ENCODE measurements at regions not wholly inside any gene's neighbourhood (a gene's known extent, or its start where the extent isn't known, plus 50 kb on each side); places are given as distances from the start of the nearest gene placed in this dataset.

GRCh38 chr1:177351361-177352108 lies 180.8 kb downstream of the BRINP2 start:
- no peak for ATAC-seq (ENCODE audit: low read depth in 2 of 2)
- Histone ChIP-seq H3K4me3 (ENCODE audit: low read depth, low read length) (no peak overlapping the region), H3K36me3 (ENCODE audit: control insufficient read depth, insufficient read depth, low read length) (no peaks in the 10 kb centered on the region), H3K4me1 (ENCODE audit: control insufficient read depth, insufficient read depth, low read length, poor library complexity, severe bottlenecking) (no peaks in the 10 kb centered on the region), H3K27me3 (ENCODE audit: control insufficient read depth, insufficient read depth, low read length) (no peaks in the 10 kb centered on the region), H3K27ac (ENCODE audit: insufficient read depth, low read length, poor library complexity, severe bottlenecking) (no peak overlapping the region), H3K9me3 (ENCODE audit: control insufficient read depth in 2 of 2, low read length in 2 of 2) (no peaks in the 10 kb centered on the region)
- Mint-ChIP-seq H3K4me3 (no peak overlapping the region), H3K27ac (no peak overlapping the region), H3K36me3 (no peaks in the 10 kb centered on the region), H3K4me1 (no peaks in the 10 kb centered on the region), H3K27me3 (no peaks in the 10 kb centered on the region), H3K9me3 (peaks cover 0 to 3% (median 0%) of the 10 kb centered on the region in 7 donors)
- DNase-seq: no peak

GRCh38 chr1:177346790-177347359 lies 176.1 kb downstream of the BRINP2 start:
- H3K4me1 Mint-ChIP-seq: no peaks in the 10 kb centered on the region
- no peak for DNase-seq
- ATAC-seq (ENCODE audit: low read depth in 2 of 2): no peak
- no peak overlapping the region for H3K27ac ChIP-seq (ENCODE audit: insufficient read depth, low read length, poor library complexity, severe bottlenecking)
- no peaks in the 10 kb centered on the region for H3K4me1 ChIP-seq (ENCODE audit: control insufficient read depth, insufficient read depth, low read length, poor library complexity, severe bottlenecking)
- H3K4me3 ChIP-seq (ENCODE audit: low read depth, low read length): no peak overlapping the region
- no peaks in the 10 kb centered on the region for H3K9me3 ChIP-seq (ENCODE audit: control insufficient read depth in 2 of 2, low read length in 2 of 2)
- H3K9me3 Mint-ChIP-seq: peaks cover 0 to 5% (median 3%) of the 10 kb centered on the region in 7 donors
- H3K36me3 Mint-ChIP-seq: no peaks in the 10 kb centered on the region
- no peak overlapping the region for H3K4me3 Mint-ChIP-seq
- H3K27ac Mint-ChIP-seq: no peak overlapping the region
- no peaks in the 10 kb centered on the region for H3K36me3 ChIP-seq (ENCODE audit: control insufficient read depth, insufficient read depth, low read length)
- no peaks in the 10 kb centered on the region for H3K27me3 Mint-ChIP-seq
- no peaks in the 10 kb centered on the region for H3K27me3 ChIP-seq (ENCODE audit: control insufficient read depth, insufficient read depth, low read length)

GRCh38 chr1:177343445-177343844 lies 172.7 kb downstream of the BRINP2 start:
- no peak for ATAC-seq (ENCODE audit: low read depth in 2 of 2)
- Histone ChIP-seq H3K9me3 (ENCODE audit: control insufficient read depth in 2 of 2, low read length in 2 of 2) (no peaks in the 10 kb centered on the region), H3K27me3 (ENCODE audit: control insufficient read depth, insufficient read depth, low read length) (no peaks in the 10 kb centered on the region), H3K4me1 (ENCODE audit: control insufficient read depth, insufficient read depth, low read length, poor library complexity, severe bottlenecking) (no peaks in the 10 kb centered on the region), H3K4me3 (ENCODE audit: low read depth, low read length) (no peak overlapping the region), H3K36me3 (ENCODE audit: control insufficient read depth, insufficient read depth, low read length) (no peaks in the 10 kb centered on the region), H3K27ac (ENCODE audit: insufficient read depth, low read length, poor library complexity, severe bottlenecking) (no peak overlapping the region)
- H3K27ac Mint-ChIP-seq: no peak overlapping the region
- H3K4me1 Mint-ChIP-seq: no peaks in the 10 kb centered on the region
- no peak for DNase-seq
- no peaks in the 10 kb centered on the region for H3K27me3 Mint-ChIP-seq
- no peaks in the 10 kb centered on the region for H3K36me3 Mint-ChIP-seq
- peaks cover 0 to 6% (median 4%) of the 10 kb centered on the region in 7 donors for H3K9me3 Mint-ChIP-seq
- H3K4me3 Mint-ChIP-seq: no peak overlapping the region

- no peak overlapping the region for H3K27ac ChIP-seq (ENCODE audit: insufficient read depth, low read length, poor library complexity, severe bottlenecking)
- no peak overlapping the region for H3K27ac Mint-ChIP-seq
- H3K36me3 Mint-ChIP-seq: no peaks in the 10 kb centered on the region
- ATAC-seq (ENCODE audit: low read depth in 2 of 2) (no peak), DNase-seq (no peak)
- H3K4me1 Mint-ChIP-seq: no peaks in the 10 kb centered on the region
- H3K9me3 Mint-ChIP-seq: peaks cover 0 to 6% (median 4%) of the 10 kb centered on the region in 7 donors
- no peak overlapping the region for H3K4me3 Mint-ChIP-seq
- H3K36me3 ChIP-seq (ENCODE audit: control insufficient read depth, insufficient read depth, low read length): no peaks in the 10 kb centered on the region
- no peaks in the 10 kb centered on the region for H3K27me3 Mint-ChIP-seq
- no peak overlapping the region for H3K4me3 ChIP-seq (ENCODE audit: low read depth, low read length)
- H3K27me3 ChIP-seq (ENCODE audit: control insufficient read depth, insufficient read depth, low read length): no peaks in the 10 kb centered on the region
- no peaks in the 10 kb centered on the region for H3K4me1 ChIP-seq (ENCODE audit: control insufficient read depth, insufficient read depth, low read length, poor library complexity, severe bottlenecking)
- no peaks in the 10 kb centered on the region for H3K9me3 ChIP-seq (ENCODE audit: control insufficient read depth in 2 of 2, low read length in 2 of 2)
Measured at GRCh38 chr1:177341773-177342172, 171.0 kb downstream of the BRINP2 start.

GRCh38 chr1:177340601-177341067 lies 169.9 kb downstream of the BRINP2 start:
- ATAC-seq (ENCODE audit: low read depth in 2 of 2) (no peak), DNase-seq (no peak)
- Mint-ChIP-seq H3K4me1 (no peaks in the 10 kb centered on the region), H3K4me3 (no peak overlapping the region), H3K9me3 (peaks cover 0 to 6% (median 4%) of the 10 kb centered on the region in 7 donors), H3K27me3 (no peaks in the 10 kb centered on the region), H3K27ac (no peak overlapping the region), H3K36me3 (no peaks in the 10 kb centered on the region)
- Histone ChIP-seq H3K4me3 (ENCODE audit: low read depth, low read length) (no peak overlapping the region), H3K27ac (ENCODE audit: insufficient read depth, low read length, poor library complexity, severe bottlenecking) (no peak overlapping the region), H3K9me3 (ENCODE audit: control insufficient read depth in 2 of 2, low read length in 2 of 2) (no peaks in the 10 kb centered on the region), H3K36me3 (ENCODE audit: control insufficient read depth, insufficient read depth, low read length) (no peaks in the 10 kb centered on the region), H3K27me3 (ENCODE audit: control insufficient read depth, insufficient read depth, low read length) (no peaks in the 10 kb centered on the region), H3K4me1 (ENCODE audit: control insufficient read depth, insufficient read depth, low read length, poor library complexity, severe bottlenecking) (no peaks in the 10 kb centered on the region)

GRCh38 chr1:177338376-177338775 lies 167.6 kb downstream of the BRINP2 start:
- Mint-ChIP-seq H3K4me3 (no peak overlapping the region), H3K9me3 (peaks cover 0 to 6% (median 2%) of the 10 kb centered on the region in 7 donors), H3K4me1 (no peaks in the 10 kb centered on the region), H3K27me3 (no peaks in the 10 kb centered on the region), H3K36me3 (no peaks in the 10 kb centered on the region), H3K27ac (no peak overlapping the region)
- no peak overlapping the region for H3K4me3 ChIP-seq (ENCODE audit: low read depth, low read length)
- H3K27ac ChIP-seq (ENCODE audit: insufficient read depth, low read length, poor library complexity, severe bottlenecking): no peak overlapping the region
- no peaks in the 10 kb centered on the region for H3K36me3 ChIP-seq (ENCODE audit: control insufficient read depth, insufficient read depth, low read length)
- H3K9me3 ChIP-seq (ENCODE audit: control insufficient read depth in 2 of 2, low read length in 2 of 2): no peaks in the 10 kb centered on the region
- no peak for ATAC-seq (ENCODE audit: low read depth in 2 of 2)
- DNase-seq: no peak
- H3K27me3 ChIP-seq (ENCODE audit: control insufficient read depth, insufficient read depth, low read length): no peaks in the 10 kb centered on the region
- H3K4me1 ChIP-seq (ENCODE audit: control insufficient read depth, insufficient read depth, low read length, poor library complexity, severe bottlenecking): no peaks in the 10 kb centered on the region

- peaks cover 0 to 6% (median 2%) of the 10 kb centered on the region in 7 donors for H3K9me3 Mint-ChIP-seq
- no peaks in the 10 kb centered on the region for H3K36me3 Mint-ChIP-seq
- ATAC-seq (ENCODE audit: low read depth in 2 of 2) (no peak), DNase-seq (no peak)
- Histone ChIP-seq H3K27ac (ENCODE audit: insufficient read depth, low read length, poor library complexity, severe bottlenecking) (no peak overlapping the region), H3K9me3 (ENCODE audit: control insufficient read depth in 2 of 2, low read length in 2 of 2) (no peaks in the 10 kb centered on the region), H3K4me3 (ENCODE audit: low read depth, low read length) (no peak overlapping the region), H3K36me3 (ENCODE audit: control insufficient read depth, insufficient read depth, low read length) (no peaks in the 10 kb centered on the region), H3K27me3 (ENCODE audit: control insufficient read depth, insufficient read depth, low read length) (no peaks in the 10 kb centered on the region), H3K4me1 (ENCODE audit: control insufficient read depth, insufficient read depth, low read length, poor library complexity, severe bottlenecking) (no peaks in the 10 kb centered on the region)
- H3K4me3 Mint-ChIP-seq: no peak overlapping the region
- no peak overlapping the region for H3K27ac Mint-ChIP-seq
- H3K27me3 Mint-ChIP-seq: no peaks in the 10 kb centered on the region
- H3K4me1 Mint-ChIP-seq: no peaks in the 10 kb centered on the region
Measured at GRCh38 chr1:177334903-177335302, 164.1 kb downstream of the BRINP2 start.
